Mucosa of gallbladder (tissue), 1 donor: ENCODE measurements at regions not wholly inside any gene's neighbourhood (a gene's known extent, or its start where the extent isn't known, plus 50 kb on each side); places are given as distances from the start of the nearest gene placed in this dataset.
"Not testable (repeated sequence)": the region's sequence is repeated elsewhere in the genome, so short reads cannot be mapped to it uniquely, and the experiment has no call there.

Experiments used
- DNase-seq: peaks from one replicate; pipeline ENCODE4 v3.0.0-alpha.2; 2020; ENCODE audit warnings: low spot score
- donor health status: DM: no; HTN: no; CAD: no.

DNA sequence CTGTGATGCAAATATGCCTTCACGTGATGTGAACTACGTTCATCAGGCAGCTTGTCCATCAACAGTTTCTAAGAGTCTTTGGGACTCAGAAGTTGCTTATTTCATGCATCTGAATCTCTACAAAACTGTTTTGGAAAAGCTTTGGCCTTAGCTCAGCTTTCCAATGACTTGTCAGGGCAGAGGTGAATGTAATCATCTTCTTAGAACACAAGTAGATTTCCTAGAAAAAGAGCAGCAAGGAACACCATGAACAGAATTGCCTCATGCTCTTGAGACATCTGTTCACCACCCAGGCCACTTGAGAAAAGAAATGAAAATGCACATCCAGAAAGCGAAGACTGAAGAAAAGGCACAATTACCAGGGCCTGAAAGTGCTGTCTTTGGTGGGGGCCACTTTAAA lies 105.8 kb upstream of the PDHA1 start:
- no peak for DNase-seq

DNA sequence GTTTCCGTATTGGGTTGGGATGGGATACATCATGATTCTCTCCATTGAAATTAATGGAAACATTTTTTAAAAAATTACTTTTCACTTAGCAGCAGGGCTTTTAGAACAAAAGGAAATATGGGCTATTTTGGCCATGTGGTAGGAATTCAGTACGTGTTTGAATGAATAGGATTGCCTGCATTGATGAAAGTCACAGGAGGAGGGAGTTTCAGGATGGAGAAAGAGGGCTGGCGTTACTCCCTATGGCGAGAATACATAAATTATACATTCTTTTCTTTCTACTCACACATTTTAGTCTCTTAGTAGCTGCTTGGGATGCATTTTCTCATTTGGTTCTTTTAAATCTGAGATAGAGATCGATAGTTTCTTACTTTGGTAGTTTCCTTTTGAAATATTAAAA lies 100.3 kb upstream of the PDHA1 start:
- DNase-seq: no peak

GRCh38 chrX:19244921-19245320 lies 98.8 kb upstream of the PDHA1 start:
- DNase-seq: not testable (repeated sequence)

DNA sequence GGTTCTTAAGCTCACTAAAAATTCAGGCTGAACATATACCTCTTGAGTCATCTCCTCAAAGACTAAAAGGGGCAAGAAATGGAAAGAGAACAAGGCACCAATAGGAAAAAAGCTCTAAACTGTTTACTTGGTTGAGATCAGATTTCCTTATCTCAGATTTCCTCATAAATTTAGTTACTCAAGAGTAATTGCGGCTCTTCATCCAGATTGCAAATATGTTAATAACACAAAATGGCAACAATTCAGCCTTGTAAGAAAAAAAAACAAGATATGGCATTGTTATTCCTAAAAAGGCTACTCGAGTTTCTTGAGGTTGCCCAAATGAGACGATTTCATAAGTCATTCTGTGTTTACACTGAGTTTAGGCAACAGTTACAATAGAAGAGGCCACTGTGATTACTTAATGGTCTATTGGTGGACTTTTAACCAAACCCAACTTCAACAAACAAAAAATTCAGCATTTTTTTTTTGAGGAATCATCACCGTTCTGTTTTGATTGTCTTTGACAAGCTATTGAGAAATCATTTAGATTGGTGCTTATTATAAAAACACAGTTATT lies 97.9 kb upstream of the PDHA1 start:
- no peak for DNase-seq

DNA sequence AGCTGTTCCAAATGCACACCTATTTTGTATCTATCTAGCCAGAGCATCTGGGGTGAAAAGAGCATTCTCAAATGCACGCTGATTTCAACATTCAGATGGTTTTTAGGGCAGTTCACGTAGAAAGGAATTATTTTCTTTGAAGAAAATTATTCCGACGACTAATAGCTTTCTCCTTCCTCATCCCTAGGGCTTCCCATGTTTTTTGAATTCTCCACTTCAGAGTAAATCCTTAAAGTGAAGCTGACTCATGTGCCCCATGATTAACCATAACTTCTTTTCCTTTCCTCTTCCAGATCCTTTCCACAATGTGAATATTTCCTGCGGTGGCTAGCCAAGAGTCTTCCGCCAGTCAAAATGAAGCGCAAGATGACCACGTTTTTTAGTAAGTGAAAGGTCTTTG lies 86.7 kb upstream of the PDHA1 start:
- no peak for DNase-seq

GRCh38 chrX:19261026-19261425 lies 82.7 kb upstream of the PDHA1 start:
- not testable (repeated sequence) for DNase-seq

DNA sequence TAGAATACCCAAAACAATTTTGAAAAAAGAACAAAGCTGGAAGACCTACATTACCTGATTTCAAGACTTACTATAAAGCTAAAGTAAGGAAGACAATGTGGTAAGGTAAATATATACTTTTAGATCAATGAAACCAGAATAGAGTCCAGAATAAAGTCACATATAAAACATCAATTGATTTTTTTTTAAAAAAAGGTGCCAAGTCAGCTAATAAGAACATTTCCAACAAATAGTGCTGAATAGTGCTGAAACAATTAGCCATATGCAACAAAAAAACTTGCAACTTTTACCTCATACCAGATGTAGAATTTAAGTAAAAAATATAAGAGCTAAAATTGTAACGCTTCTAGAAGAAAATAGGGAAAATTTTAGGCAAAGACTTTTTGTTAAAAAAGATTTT lies 73.0 kb upstream of the PDHA1 start:
- DNase-seq: no peak

DNA sequence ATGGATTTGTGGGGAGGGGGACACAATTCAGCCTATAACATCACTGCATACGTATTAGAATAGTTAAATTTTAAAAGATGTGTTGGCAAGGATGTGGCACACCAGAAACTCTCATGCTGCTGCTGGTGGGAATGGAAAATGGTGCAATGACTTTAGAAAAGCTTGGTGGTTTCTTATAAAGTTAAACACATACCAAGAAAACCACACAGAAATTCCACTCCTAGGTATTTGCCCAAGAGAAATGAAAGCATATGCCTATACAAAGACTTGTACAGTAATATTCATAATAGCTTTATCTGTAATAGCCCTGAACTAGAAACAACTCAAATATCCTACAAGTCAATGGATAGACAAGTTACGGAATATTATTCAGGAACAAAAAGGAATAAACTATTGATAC lies 71.3 kb upstream of the PDHA1 start:
- DNase-seq: no peak

GRCh38 chrX:19280636-19281035 lies 63.1 kb upstream of the PDHA1 start:
- DNase-seq: no peak

DNA sequence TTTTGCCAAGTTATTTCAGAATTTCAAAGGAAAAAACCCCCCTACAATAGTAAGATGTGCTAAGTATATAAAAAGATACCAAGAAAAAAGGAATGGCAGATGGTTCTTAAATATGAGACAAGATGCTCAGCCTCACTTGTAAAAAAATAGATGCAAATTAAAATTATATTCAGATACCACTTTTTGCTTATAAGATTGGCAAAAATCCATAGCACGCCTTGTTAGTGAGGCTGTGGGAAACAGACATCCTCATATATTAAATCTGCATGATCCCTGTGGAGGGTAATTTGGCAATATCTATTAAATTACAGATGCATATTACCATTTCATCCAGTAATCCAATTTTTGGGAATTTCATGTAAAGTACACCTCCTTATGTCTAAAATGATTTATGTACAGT lies 62.5 kb upstream of the PDHA1 start:
- DNase-seq: no peak

DNA sequence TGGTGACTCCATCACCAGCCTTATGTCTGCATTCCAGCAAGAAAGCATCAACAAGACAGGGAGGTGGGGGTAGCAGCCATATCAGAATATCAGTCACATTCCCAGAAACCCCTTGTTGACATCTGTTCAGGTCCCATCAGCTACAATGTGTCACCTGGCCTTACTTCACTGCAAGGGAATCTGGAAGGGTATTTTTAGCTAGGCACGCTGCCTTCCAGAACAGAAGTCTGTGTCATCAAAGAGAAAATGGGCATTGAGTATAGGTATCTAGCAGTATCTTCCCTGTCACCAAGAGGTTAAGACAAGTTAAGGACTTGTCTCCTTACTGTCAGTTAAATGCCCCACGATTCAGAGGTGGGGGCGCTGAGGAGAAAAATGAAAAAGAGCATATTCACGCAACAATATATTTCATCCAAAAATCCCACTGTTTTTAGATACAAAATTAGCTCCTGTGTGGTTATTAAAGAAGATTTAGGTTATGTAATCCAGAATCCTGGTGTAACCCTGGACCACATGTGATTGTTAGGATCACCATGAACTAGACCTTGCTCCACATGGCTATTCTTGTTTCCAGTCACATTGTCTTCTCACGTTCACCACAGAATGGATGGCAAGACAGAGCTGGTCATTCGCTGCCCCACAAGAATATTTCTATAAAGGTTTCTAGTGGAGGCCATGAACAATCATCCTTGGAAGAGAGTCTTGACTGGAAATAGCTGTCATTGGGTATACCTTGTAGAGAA lies 60.0 kb upstream of the PDHA1 start:
- DNase-seq: no peak

DNA sequence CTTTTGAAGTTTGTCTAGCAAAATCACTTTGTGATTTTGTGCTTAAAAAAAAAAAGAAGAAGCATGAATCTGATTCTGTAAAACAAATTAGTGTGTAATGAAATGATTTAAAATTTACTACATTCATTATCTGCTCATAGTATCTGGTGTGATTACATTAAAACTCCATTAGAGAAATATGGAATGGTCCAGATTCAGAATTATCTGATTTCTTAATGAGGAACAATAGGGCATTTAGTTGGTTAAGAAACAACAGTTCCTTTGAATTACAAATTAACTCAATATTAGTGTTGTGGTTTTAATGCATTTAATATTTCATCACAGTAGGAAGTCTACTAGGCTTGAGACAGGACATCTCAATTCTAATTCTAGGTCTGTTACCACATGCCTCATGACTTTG lies 57.9 kb upstream of the PDHA1 start:
- DNase-seq: no peak

DNA sequence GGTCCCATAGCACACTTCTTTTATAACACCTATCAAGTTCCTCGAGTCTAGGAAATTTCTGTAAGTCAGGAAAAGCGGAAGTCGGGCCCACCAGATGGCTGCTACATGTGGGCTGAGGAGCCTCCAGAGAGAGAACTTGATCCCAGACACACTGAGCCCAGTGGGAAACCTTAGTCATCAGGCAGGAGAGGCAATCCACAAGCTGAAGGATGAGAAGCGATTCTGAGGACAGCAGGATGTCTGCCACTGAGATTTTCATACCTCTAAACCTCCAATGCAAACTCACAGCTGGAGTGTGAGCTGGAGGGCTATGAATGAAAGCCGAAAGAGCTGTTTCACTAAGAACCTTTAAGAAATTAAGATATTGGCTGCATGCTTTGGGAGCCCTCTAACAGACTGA lies 52.6 kb upstream of the PDHA1 start:
- DNase-seq: no peak

- DNase-seq: no peak
These were observed 50.0 kb upstream of the PDHA1 start for GRCh38 chrX:19293606-19294325.
